ENCODE measurements at regions not wholly inside any gene's neighbourhood (a gene's known extent, or its start where the extent isn't known, plus 50 kb on each side); places are given as distances from the start of the nearest gene placed in this dataset.

GRCh38 chr6:51502996-51503395, 584.4 kb downstream of the PKHD1 start (continued):
- TF ChIP-seq TSHZ2 (CRISPR knock-in tag; IDR thresholded peaks at IDR 0.05) (no peak), RARB (CRISPR knock-in tag; IDR thresholded peaks at IDR 0.05) (no peak), ZNF565 (CRISPR knock-in tag; conservative IDR thresholded peaks at IDR 0.05; ENCODE audit: low read depth) (no peak)

- TF ChIP-seq CSDC2 (CRISPR knock-in tag; IDR thresholded peaks at IDR 0.05), result no peak
- TF ChIP-seq TSHZ2 (CRISPR knock-in tag; IDR thresholded peaks at IDR 0.05), result no peak
- TF ChIP-seq OSR1 (CRISPR knock-in tag; IDR thresholded peaks at IDR 0.05), result no peak
- TF ChIP-seq ESRRG (CRISPR knock-in tag; IDR thresholded peaks at IDR 0.05), result no peak
- no peak for TF ChIP-seq PATZ1 (CRISPR knock-in tag; IDR thresholded peaks at IDR 0.05; ENCODE audit: borderline replicate concordance)
- no peak for TF ChIP-seq TCF4 (CRISPR knock-in tag; IDR thresholded peaks at IDR 0.05; ENCODE audit: borderline replicate concordance)
- no peak for TF ChIP-seq ZNF565 (CRISPR knock-in tag; conservative IDR thresholded peaks at IDR 0.05; ENCODE audit: low read depth)
- TF ChIP-seq ZFP3 (CRISPR knock-in tag; IDR thresholded peaks at IDR 0.05), result no peak
- TF ChIP-seq ISL1 (CRISPR knock-in tag; IDR thresholded peaks at IDR 0.05), result no peak
- TF ChIP-seq ZNF70 (CRISPR knock-in tag; IDR thresholded peaks at IDR 0.05), result no peak
- no peak for TF ChIP-seq ZNF8 (CRISPR knock-in tag; IDR thresholded peaks at IDR 0.05)
- TF ChIP-seq POU6F1 (CRISPR knock-in tag; IDR thresholded peaks at IDR 0.05; ENCODE audit: borderline replicate concordance, low read depth), result no peak
- TF ChIP-seq SNAI2 (CRISPR knock-in tag; IDR thresholded peaks at IDR 0.05), result no peak
- TF ChIP-seq CREB5 (CRISPR knock-in tag; IDR thresholded peaks at IDR 0.05; ENCODE audit: low read depth), result no peak
- no peak for TF ChIP-seq RARB (CRISPR knock-in tag; IDR thresholded peaks at IDR 0.05)
- no peak for TF ChIP-seq GLIS3 (CRISPR knock-in tag; IDR thresholded peaks at IDR 0.05)
- TF ChIP-seq CSRNP3 (CRISPR knock-in tag; IDR thresholded peaks at IDR 0.05), result no peak
- TF ChIP-seq ZC3H10 (CRISPR knock-in tag; IDR thresholded peaks at IDR 0.05), result no peak
- no peak for TF ChIP-seq BACH2 (CRISPR knock-in tag; IDR thresholded peaks at IDR 0.05; ENCODE audit: borderline replicate concordance)
- no peak for ATAC-seq
These were observed 582.0 kb downstream of the PKHD1 start for GRCh38 chr6:51505434-51505833.

All from SK-N-SH treated with all-trans-retinoic acid at 6 μM for 48 hours (cell line).